Mammary epithelial cell (primary cell): ENCODE measurements at regions not wholly inside any gene's neighbourhood (a gene's known extent, or its start where the extent isn't known, plus 50 kb on each side); places are given as distances from the start of the nearest gene placed in this dataset.

Experiments used
- CTCF ChIP-seq, 2 donors: IDR thresholded peaks in 1 of 2; conservative IDR thresholded peaks in 1 of 2; 2 replicates each; pipeline ENCODE4 v1.5.1; 2011 to 2012; ENCODE audit warnings: inconsistent platforms in 2 of 2, low read length in 2 of 2, mild to moderate bottlenecking in 2 of 2, control low read depth in 1 of 2, low read depth in 1 of 2; ENCODE audit not compliant: insufficient read depth in 1 of 2; ENCODE audit errors: extremely low read depth in 1 of 2
- EZH2 ChIP-seq: IDR thresholded peaks from 2 replicates; pipeline ENCODE4 v1.6.1; 2012; ENCODE audit warnings: low read length, inconsistent platforms, borderline replicate concordance

GRCh38 chr1:106751002-106751401 lies 305.5 kb upstream of the PRMT6 start:
- TF ChIP-seq CTCF (conservative IDR thresholded peaks at IDR 0.05 in 1 of 2, IDR thresholded peaks at IDR 0.05 in 1 of 2; ENCODE audit: extremely low read depth in 1 of 2, insufficient read depth in 1 of 2, low read depth in 1 of 2, low read length in 2 of 2) (no peak), EZH2 (no peak)
